HEK293 (cell line): ENCODE measurements at regions not wholly inside any gene's neighbourhood (a gene's known extent, or its start where the extent isn't known, plus 50 kb on each side); places are given as distances from the start of the nearest gene placed in this dataset.
A peak's percentile ranks its signal among the peaks of the same experiment; 100 is the strongest.

Experiments used
- CTCF ChIA-PET: fragments of 350-600 bp; formaldehyde crosslinking; extraction: SDS; loops from one replicate; lab custom pipeline; 2021; ENCODE audit warnings: antibody characterized with exemption; lab: Yijun Ruan, JAX
- POLR2A ChIA-PET: fragments of 300-600 bp; formaldehyde crosslinking; extraction: SDS; loops from one replicate; lab custom pipeline; 2020; ENCODE audit warnings: antibody characterized with exemption, inconsistent platforms; lab: Yijun Ruan, JAX
- H3K27ac ChIP-seq: fragments of 200-500 bp; sonication (Bioruptor generic); 2 replicates; pipeline ENCODE4 v1.5.1; 2014; ENCODE audit warnings: low read depth, low read length, control low read depth, inconsistent platforms; ENCODE audit errors: extremely low read depth
- H3K36me3 ChIP-seq, 2 experiments: fragments of 200-500 bp in 1 of 2; sonication (Bioruptor generic) in 1 of 2; 1 replicate in 1 of 2; 2 replicates in 1 of 2; pipeline ENCODE4 v1.5.1; 2014 to 2017; ENCODE audit warnings: inconsistent platforms in 2 of 2, low read length in 2 of 2; ENCODE audit not compliant: control insufficient read depth in 2 of 2, insufficient read depth in 1 of 2
- H3K4me1 ChIP-seq: fragments of 200-500 bp; sonication (Bioruptor generic); 2 replicates; pipeline ENCODE4 v1.5.1; 2014; ENCODE audit warnings: mild to moderate bottlenecking, low read length, inconsistent platforms; ENCODE audit not compliant: control insufficient read depth, insufficient read depth
- H3K4me3 ChIP-seq: 2 replicates; pipeline ENCODE4 v1.5.1; 2011; ENCODE audit warnings: low read depth, mild to moderate bottlenecking, control low read depth, low read length, moderate library complexity
- H3K9me3 ChIP-seq: fragments of 200-500 bp; sonication (Bioruptor generic); 2 replicates; pipeline ENCODE4 v1.5.1; 2014; ENCODE audit warnings: low read depth, low read length, inconsistent platforms; ENCODE audit not compliant: control insufficient read depth, insufficient read depth
- GFI1B ChIP-seq: fragments of 450-650 bp; formaldehyde crosslinking; IDR thresholded peaks from 2 replicates; pipeline ENCODE4 v1.5.1; 2016; ENCODE audit warnings: missing biosample characterization, missing genetic modification characterization
- PRDM10 ChIP-seq: fragments of 450-650 bp; formaldehyde crosslinking; IDR thresholded peaks from 2 replicates; pipeline ENCODE4 v1.5.1; 2016; ENCODE audit warnings: missing biosample characterization, missing genetic modification characterization
- ZBTB26 ChIP-seq: fragments of 450-650 bp; formaldehyde crosslinking; optimal IDR thresholded peaks from 2 replicates; pipeline ENCODE3; 2016; ENCODE audit warnings: missing biosample characterization, mild to moderate bottlenecking, missing genetic modification characterization
- ZNF510 ChIP-seq: fragments of 450-650 bp; formaldehyde crosslinking; IDR thresholded peaks from 2 replicates; pipeline ENCODE4 v1.5.1; 2018; ENCODE audit warnings: mild to moderate bottlenecking, missing genetic modification characterization, missing biosample characterization; ENCODE audit not compliant: insufficient replicate concordance
- ZNF529 ChIP-seq: fragments of 450-650 bp; formaldehyde crosslinking; IDR thresholded peaks from 2 replicates; pipeline ENCODE4 v1.5.1; 2017; ENCODE audit warnings: missing genetic modification characterization, missing biosample characterization; ENCODE audit not compliant: insufficient replicate concordance
- ZNF626 ChIP-seq: fragments of 450-650 bp; sonication (Bioruptor Pico); formaldehyde crosslinking; IDR thresholded peaks from 2 replicates; pipeline ENCODE4 v1.5.1; 2018; ENCODE audit warnings: missing biosample characterization, missing genetic modification characterization, inconsistent platforms
- ZNF654 ChIP-seq: fragments of 450-650 bp; formaldehyde crosslinking; IDR thresholded peaks from 2 replicates; pipeline ENCODE4 v1.5.1; 2016; ENCODE audit warnings: low read depth, missing biosample characterization, missing genetic modification characterization
- TF ChIP-seq, protein P1 (sequence below): fragments of 450-650 bp; formaldehyde crosslinking; IDR thresholded peaks from 2 replicates; pipeline ENCODE4 v1.5.1; 2016; ENCODE audit warnings: missing biosample characterization, missing genetic modification characterization

GRCh38 chr7:55271069-55271626 lies 94.0 kb upstream of the LANCL2 start:
- H3K36me3 ChIP-seq: no peaks in the 10 kb centered on the region
- ChIA-PET POLR2A (interaction anchor here (0.7 kb wide), 1 partner anchor 190 kb away, joined by 4 read pairs; no protein-coding TSS in a partner anchor), CTCF (interaction anchor here (0.5 to 1.8 kb wide), 6 partner anchors 15 to 478 kb away, joined by 3 to 6 read pairs (median 4); no protein-coding TSS in a partner anchor)
- no peak overlapping the region for H3K4me3 ChIP-seq
- H3K4me1 ChIP-seq: no peaks in the 10 kb centered on the region
- no peak overlapping the region for H3K27ac ChIP-seq
- no peaks in the 10 kb centered on the region for H3K9me3 ChIP-seq
- no peak for TF ChIP-seq GFI1B (tag by site-specific recombination)
- TF ChIP-seq ZNF654 (tag by site-specific recombination): peak; percentile 13; the same call in 1 of the 2 replicates

GRCh38 chr7:55271661-55272060 lies 93.5 kb upstream of the LANCL2 start:
- CTCF ChIA-PET: interaction anchor here (0.5 to 1.8 kb wide), 4 partner anchors 16 to 478 kb away, joined by 3 to 6 read pairs (median 4); no protein-coding TSS in a partner anchor
- H3K9me3 ChIP-seq: no peaks in the 10 kb centered on the region
- no peaks in the 10 kb centered on the region for H3K36me3 ChIP-seq
- no peak overlapping the region for H3K4me3 ChIP-seq
- TF ChIP-seq ZNF626 (tag by site-specific recombination) (no peak), ZBTB26 (tag by site-specific recombination) (no peak)
- no peaks in the 10 kb centered on the region for H3K4me1 ChIP-seq
- H3K27ac ChIP-seq: no peak overlapping the region
- POLR2A ChIA-PET: interaction anchor here (0.7 kb wide), 1 partner anchor 190 kb away, joined by 4 read pairs; no protein-coding TSS in a partner anchor

- H3K4me1 ChIP-seq: no peaks in the 10 kb centered on the region
- H3K27ac ChIP-seq: no peak overlapping the region
- ChIA-PET POLR2A (no interaction called here), CTCF (interaction anchor here (1.7 to 2.0 kb wide), 3 partner anchors 17 to 498 kb away, joined by 5 to 8 read pairs (median 6); no protein-coding TSS in a partner anchor)
- H3K9me3 ChIP-seq: no peaks in the 10 kb centered on the region
- no peaks in the 10 kb centered on the region for H3K36me3 ChIP-seq
- no peak for TF ChIP-seq ZNF510 (tag by site-specific recombination)
- TF ChIP-seq, protein P1, sequence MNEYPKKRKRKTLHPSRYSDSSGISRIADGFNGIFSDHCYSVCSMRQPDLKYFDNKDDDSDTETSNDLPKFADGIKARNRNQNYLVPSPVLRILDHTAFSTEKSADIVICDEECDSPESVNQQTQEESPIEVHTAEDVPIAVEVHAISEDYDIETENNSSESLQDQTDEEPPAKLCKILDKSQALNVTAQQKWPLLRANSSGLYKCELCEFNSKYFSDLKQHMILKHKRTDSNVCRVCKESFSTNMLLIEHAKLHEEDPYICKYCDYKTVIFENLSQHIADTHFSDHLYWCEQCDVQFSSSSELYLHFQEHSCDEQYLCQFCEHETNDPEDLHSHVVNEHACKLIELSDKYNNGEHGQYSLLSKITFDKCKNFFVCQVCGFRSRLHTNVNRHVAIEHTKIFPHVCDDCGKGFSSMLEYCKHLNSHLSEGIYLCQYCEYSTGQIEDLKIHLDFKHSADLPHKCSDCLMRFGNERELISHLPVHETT: no peak
- peak; percentile 54 for TF ChIP-seq PRDM10 (tag by site-specific recombination)
- H3K4me3 ChIP-seq: no peak overlapping the region
Observed at GRCh38 chr7:55272328-55272727, 92.8 kb upstream of the LANCL2 start.

GRCh38 chr7:55273186-55273980 lies 91.8 kb upstream of the LANCL2 start:
- Histone ChIP-seq H3K4me1 (no peaks in the 10 kb centered on the region), H3K27ac (no peak overlapping the region), H3K36me3 (no peaks in the 10 kb centered on the region), H3K9me3 (no peaks in the 10 kb centered on the region), H3K4me3 (no peak overlapping the region)
- ChIA-PET CTCF (interaction anchor here (1.7 to 2.0 kb wide), 2 partner anchors 141 to 499 kb away, joined by 5 to 8 read pairs; no protein-coding TSS in a partner anchor), POLR2A (no interaction called here)
- TF ChIP-seq ZNF529 (tag by site-specific recombination): no peak
